HG02623 (cell line): ENCODE measurements at regions not wholly inside any gene's neighbourhood (a gene's known extent, or its start where the extent isn't known, plus 50 kb on each side); places are given as distances from the start of the nearest gene placed in this dataset.

Source experiments
- ATAC-seq: cut with Tn5 transposase; IDR thresholded peaks from one replicate; pipeline ENCODE4 v1.9.1; 2021; ENCODE audit warnings: moderate library complexity; ENCODE audit not compliant: unreplicated experiment

DNA sequence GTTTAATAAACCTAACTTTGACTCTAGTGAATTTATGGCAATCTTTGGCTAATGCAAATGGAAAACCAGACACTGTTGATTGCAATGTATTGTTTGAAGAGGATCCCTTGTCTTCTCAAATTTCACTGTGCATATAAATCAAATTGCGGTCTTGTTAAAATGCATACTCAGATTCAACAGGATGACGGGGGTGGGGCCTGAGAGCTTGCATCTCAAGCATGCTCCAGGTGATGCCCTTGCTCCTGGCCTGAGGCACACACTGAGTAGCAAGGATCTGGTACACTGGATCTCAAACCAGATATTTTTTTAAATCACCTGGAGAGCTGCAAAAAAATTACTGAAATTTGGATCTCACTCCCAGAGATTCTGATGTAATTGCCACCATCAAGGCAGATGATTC is 463.7 kb downstream of the DNAH5 start:
- ATAC-seq, result no peak

DNA sequence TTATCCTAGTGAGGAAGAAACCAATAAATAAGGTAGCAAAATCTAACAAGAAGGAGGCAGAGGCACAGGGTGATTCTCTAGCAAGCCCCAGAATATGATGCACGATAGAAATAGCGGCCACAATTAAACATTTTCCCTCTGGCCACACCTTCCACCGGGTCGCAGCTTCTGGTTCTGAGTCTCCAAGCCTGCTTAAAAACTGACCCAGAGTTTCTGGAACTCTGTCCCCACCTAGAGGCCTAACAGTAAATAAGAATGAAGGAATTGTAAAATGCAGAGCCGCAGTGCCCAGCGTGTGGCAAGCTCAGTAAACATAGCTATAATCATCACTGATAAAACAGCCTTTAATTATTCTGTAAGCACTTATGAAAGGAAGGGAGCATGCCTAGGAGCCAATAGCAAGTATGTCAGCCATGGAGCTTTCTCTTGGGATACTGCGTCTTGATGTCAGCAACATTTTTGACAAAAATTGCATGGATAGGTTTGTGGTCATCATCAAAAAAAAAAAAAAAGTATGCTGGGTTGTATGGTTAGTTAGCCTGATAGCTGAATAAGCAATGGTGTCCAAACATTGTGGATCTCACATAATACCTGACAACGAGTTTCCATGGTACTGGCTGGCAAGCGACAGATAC is 465.5 kb downstream of the DNAH5 start:
- no peak for ATAC-seq

DNA sequence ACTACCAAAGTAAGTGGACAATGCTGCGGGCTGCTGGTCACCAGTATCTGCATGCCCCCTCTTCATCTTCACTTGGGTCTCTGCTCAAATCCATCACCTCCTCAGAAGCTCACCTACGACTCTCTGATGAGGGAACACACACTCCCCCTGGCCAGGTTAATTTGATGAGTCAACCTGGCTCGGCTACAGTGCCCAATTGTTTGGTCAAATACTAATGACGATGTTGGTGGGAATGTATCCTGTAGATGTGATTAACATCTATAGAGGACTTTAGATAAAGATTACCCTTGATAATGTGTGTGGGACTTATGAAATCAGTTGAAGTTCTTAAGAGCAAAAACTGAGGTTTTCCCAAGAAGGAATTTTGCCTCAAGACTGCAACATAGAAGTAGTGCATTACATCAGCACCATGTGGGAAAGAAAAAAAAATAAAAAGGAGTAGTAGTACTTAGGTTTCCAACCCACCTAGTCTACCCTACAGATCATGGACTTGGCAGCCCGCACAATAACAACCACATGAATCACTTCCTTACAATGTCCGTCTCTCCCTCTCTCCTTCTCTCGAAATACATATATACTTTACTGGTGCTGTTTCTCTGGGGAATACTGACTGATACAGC is 467.3 kb downstream of the DNAH5 start:
- no peak for ATAC-seq

DNA sequence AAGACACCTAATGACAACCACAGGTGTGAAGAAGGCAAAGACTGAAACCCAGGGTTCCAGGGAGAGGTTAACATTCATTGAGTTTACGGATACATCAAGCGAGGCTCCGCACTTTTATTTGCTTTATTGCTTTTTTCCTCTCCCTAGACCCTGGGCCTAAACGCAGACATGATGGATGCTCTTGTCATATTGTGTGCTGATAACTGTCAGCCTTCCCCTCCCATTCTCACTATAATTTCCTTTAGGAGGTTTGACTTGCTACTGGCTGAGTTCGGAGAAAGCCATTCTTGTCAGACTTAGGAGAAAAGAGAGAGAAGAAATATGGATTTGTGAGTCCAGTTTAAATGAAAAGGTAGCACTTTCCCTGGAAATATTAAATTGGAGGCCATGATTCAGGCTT is 471.6 kb downstream of the DNAH5 start:
- ATAC-seq, result no peak

DNA sequence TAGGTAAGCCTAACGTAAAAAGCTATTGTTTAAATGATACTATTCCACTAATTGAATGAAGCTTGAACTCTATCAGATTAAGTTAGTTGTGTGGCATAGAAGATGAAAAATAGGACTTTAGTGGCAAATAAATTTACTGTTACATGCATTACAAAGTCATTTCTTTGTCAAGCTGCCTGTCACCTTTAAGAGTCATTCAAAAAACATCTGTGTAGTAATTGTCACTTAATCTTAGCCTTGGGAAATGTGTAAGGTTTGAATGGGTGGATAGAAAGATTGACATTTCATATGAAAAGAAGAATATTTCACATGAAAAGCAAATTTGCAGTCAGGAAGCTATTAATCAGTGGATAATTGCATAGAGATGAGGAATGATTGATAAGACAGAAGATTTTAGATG is 473.5 kb downstream of the DNAH5 start:
- ATAC-seq, result no peak

DNA sequence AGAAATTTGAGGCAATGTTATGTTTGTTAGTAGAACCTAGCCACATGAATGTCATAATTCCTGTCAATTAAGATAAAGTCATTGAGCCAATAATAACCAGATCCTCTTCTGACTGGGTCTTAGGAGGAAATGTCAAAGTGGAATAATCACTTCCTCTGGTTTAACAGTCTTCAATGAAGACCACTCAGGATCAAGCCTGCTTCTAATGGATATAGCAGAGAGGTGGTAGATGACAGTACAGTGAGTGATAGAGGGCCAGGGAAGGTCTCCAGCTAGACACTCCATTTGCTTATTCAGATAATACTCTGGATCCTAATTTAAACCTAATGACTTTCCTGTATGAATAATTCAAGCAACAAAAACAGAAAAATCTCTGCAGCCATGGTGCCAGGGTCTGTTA is 474.2 kb downstream of the DNAH5 start:
- ATAC-seq, result no peak

DNA sequence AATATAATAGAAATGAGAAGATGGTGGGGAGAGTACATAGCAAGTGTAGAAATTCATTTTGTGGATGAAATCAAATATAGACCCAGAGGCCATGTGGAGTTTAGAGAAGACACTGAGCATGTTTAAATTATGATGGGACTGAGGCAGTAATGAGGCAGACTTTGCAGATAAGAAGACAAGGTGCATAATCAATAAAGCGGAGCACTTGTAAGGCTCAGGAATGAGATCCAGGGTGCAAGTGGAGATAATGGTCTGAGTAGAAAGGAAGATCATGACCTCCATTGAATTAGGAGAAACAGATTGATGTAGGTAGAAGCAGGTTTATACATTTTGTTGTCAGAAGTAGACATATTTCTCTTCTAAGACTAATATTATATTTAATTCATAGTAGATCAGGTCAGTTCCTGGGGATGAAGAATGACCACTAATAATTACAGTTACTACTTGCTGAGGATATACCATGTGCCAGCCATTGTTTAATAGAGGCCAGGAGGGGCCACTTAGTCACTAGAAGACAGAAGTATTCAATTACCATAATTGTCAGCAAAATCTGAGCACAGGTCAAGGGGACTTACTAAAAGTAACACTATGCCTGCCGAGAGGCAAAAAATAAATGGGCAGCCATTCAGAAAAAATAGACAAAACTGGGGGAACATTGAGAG is 479.8 kb downstream of the DNAH5 start:
- ATAC-seq, result no peak

DNA sequence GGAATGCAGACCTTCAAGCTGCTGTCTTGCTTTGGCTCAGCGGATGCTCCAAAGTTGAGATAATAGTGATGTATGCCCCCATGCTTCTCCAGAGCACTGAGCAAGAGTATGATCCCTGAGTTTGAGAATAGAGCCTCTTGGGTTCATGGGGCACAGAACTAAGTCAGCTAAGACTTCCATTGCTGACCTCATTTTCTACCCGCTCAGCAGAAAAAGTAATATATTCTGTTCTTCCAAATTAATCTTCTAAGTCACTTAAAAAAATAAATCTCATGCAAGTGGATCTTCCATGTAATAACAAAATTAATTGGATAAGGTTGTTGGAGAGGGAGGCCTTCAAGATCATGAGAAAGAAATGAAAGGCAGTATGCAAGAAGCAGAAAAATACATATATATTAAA is 483.9 kb downstream of the DNAH5 start:
- no peak for ATAC-seq

DNA sequence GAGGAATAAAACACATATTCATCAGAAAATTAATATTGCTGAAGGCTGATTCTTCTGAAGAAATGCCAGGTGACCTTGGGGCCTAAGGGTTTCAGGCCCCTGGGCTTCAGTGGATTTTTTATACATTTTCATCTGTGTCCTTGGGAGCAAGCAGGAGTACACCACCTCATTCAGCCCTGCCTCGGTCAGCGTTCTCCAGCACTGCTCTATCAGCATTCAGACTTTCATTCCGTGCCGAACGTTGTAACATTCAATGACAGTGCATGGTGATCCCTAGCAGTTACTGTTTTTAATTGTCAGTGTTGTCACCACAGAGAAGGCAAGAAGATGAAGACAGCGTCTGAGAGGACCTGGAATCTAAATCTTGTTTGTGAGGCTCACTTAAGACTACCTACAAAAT is 490.4 kb downstream of the DNAH5 start:
- ATAC-seq, result no peak

DNA sequence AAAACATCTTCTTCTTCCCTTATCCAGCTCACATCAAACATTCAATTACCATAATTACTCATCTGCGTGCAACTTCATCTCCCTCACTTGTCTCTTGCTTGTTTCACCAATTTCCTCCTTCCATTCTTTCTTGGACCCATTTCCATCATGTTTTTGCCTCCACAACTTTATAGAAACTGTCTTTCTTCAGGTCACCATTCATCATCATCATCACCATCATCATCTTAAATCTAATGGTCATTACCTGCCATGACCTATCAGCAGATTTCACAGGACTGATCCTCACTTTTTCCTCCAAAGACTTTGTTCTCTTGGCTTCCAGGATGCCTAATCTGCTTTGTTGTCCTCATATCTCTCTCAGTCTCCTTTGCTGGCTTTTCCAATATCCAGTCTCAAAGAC is 495.6 kb downstream of the DNAH5 start:
- no peak for ATAC-seq

DNA sequence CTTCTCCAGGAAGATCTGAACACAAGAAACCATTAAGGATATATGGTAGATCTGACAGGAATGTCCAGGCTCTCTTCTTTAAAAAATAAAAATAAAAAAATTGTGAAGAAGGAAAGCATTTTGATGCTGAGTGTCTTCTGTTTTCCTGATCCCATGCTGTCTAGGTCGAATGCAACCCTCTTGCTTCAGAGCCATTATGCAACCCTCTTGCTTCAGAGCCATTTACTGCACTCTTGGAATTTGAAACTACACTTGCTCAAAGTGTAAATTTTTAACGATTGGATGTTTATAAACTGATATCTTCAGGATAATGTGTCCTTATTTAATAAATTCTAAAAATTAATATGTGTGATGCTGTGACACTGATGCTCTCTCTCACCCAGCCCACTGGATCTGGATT is 505.1 kb downstream of the DNAH5 start:
- no peak for ATAC-seq

DNA sequence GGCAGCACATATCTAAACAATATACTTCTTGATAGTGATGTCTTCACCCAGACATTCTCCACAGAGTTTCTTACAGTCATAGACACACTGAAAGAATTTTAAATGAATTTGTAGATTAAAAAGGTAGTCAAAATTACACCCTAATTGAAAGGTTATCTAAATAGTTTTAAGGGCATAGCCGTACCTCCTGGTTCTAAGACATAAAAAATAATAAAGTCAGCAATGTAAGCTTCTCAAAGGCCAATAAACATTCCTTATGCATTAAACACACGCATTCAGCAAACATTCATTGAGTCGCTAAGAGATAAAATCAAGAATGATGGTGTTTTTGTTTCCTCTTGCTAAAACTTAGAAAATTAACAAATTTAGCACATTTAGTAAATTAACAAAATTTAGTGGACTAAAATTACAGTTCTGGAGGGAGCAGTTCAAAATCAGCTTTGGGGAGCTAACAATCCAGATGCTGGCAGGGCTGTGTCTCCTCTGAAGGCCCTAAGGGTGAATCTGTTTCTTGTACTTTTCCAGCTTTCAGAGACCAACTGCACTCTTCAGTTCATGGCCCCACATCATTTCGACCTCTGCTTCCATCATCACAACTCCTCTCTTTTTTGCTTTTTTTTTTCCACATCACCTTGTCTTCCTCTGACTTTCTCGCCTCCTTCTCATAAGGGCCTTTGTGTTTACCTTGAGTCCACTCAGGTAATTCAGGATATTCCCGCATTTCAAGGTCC is 516.5 kb downstream of the DNAH5 start:
- ATAC-seq, result no peak

DNA sequence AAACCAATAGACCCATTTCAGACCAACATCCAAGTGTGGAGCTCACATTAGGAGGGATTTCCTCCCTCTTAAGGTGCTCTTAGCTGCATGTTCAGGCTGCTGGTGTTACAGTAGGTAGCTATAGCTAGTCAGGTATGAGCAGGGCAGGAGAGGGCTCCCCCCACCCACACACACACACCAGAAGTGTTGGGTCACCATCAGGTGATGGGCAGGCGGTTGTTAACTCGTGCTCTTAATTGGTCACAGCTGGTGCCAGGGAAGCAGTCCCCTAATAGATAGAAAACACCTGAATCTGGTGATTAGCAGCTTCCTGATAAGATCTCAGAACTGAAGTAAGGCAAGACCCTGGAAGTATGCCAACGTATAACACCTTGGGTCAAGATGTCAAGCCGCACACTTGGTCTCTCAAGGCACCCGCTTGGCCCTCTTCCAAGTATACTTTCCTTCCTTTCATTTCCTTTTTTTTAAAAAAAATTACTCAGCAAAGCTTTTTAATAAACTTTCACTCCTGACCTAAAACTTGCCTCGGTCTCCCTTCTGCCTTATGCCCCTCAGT is 532.4 kb downstream of the DNAH5 start:
- ATAC-seq, result no peak

DNA sequence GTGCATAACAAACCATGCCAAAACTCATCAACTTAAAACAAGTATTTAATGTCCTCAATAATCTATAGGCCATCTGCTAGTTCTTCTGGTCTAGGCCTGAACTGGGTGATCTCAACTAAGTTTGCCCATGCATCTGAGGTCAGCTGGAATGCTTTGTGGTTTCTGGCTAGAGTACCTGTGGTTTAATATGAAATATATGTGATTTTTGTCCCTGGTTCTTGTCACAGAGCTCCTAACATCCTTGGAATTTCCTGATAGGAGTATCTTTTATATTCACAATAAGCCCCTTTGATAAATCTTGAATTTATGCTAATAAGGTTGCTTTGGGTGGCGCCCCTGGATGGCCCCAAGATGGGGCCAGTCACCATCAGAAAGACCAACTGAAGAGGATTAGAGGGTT is 535.9 kb downstream of the DNAH5 start:
- ATAC-seq, result no peak

DNA sequence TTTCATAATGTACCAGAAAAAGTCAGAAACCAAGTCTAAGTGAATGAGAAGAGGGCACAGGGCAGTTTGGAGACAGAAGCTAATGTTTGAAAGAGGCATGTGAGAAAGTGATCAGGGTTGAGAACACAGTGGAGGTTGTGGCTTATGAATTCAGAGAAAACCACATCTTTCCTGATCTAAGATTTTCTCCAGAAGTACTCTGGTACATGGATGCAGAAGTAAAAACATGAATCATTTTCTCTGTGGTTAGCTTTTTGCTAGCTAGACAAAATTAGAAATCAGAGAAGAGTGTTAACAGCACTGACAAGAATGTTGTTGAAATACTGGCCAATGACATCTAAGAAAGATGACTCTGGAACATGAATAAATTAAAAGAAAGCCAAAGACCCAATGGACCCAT is 541.1 kb downstream of the DNAH5 start:
- no peak for ATAC-seq

DNA sequence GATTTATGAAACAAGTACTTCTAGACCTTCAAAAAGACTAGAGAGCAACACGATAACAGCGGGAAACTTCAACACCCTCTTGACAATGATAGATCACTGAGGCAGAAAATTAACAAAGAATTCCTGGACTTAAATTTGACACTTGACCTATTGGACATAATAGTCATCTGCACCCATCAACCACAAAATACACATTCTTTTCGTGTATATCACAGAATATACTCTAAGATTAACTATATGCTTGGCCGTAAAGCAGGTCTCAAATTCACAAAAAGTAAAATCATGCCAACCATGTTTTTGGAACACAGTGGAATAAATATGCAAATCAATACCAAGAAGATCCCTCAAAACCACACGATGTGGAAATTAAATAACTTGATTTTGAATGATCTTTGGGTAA is 559.4 kb downstream of the DNAH5 start:
- ATAC-seq, result no peak

DNA sequence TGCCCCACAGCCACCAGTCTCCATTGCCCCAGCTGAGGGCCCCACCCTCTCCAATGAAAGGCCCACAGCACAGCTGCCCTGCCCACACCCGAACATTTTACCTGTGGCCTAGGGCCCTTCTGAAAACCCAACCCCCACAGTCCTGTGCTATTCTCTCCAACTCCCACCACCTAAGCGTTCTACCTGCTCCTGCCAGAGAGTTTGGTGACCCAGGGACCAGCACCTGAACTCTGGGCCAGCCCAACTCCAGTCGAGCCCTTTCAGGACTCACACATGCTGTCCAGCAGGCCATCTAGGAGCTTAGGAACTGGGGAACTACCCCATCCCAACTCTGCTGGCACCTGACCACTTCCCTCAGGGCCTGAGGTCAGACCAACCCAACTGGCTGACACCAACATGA is 562.3 kb downstream of the DNAH5 start:
- no peak for ATAC-seq

DNA sequence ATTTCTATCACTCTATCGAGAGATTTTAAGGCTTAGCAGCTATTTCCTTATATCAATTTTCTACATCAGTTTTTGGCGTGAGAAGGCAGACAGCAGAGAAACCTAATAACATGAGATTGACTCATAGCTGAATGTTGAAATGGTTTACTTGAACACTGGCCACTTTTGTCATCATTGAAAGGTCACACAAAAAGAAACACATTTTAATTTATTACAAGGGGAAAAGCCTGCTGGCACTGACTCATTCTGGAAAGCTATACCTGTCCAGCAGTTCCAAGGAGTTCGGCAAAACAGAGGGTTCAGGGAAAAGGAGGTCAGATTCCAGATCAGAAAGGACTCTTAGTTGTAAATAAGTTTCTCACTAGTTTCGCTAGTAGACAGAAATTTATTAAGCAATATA is 566.4 kb downstream of the DNAH5 start:
- no peak for ATAC-seq

DNA sequence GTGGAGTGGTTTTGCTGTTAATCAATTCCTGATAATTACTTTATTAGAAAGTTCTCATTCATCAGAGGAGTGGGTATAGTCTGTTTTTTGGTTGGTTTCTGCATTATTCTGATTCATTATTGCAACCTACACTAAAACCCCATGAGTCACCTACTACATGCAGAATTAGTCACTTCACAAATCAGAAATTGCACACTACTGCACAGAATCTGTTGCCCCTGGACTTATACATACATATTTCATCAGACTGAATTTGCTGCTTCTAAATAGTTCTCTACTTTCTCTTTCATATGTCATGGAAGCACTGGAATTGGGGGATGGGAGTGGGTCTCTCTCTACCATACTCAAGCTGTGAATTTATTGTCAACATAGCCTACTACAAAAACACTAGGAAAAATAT is 585.1 kb downstream of the DNAH5 start:
- ATAC-seq, result no peak

DNA sequence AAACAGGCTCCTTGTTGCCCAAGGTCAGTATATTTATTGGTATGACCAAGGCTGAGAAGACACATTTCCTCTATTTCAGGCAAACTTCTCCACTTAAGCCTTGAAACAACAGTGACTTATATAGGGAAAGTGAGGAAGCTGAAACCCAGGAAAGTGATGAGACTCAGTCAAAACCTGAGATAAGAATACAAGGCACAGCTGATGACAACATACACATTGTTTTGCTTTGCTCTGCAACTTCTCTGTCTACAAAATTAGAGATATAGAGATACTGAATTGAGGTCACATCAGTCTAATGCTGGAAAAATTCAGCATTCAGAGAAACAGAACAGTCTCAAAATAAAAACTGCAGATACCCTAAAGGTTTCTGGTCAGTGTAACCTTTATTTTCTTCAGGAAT is 586.1 kb downstream of the DNAH5 start:
- no peak for ATAC-seq

DNA sequence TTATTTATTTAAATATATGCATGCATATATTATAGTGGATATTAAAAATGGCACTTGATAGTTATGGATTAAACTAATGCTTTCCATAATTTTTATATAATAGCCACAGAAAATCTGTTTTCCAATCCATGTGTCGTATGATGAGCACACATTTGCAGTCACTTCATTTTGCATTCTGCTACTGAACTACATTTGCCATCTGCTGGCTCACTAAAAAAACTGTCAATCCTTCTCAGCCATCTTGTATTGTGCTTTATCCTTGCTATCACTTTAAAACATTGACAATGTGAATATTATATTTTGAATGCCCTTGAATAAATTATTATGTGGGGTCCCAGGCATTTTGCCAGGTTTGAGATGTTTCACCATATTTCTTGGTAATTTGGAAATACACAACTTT is 586.6 kb downstream of the DNAH5 start:
- no peak for ATAC-seq

DNA sequence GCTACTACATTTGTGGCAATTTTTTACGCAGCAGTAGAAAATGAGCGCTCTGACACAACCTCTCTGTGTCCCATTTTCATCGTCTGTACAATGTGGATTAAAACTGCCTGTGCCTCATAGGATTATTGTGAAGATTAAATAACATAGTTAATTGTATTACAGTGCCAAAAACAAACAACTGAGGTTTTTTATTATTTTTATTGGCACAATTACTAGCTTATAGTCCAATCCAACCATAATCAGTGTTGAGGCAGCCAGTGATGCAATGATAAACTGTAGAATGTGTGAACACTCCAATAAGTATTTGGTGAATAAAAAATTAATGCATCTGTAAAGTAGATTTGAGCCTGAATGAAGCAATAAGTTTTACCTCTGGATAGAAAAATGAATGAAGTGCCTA is 588.3 kb downstream of the DNAH5 start:
- no peak for ATAC-seq
